ENCODE measurements at regions not wholly inside any gene's neighbourhood (a gene's known extent, or its start where the extent isn't known, plus 50 kb on each side); places are given as distances from the start of the nearest gene placed in this dataset.

DNA sequence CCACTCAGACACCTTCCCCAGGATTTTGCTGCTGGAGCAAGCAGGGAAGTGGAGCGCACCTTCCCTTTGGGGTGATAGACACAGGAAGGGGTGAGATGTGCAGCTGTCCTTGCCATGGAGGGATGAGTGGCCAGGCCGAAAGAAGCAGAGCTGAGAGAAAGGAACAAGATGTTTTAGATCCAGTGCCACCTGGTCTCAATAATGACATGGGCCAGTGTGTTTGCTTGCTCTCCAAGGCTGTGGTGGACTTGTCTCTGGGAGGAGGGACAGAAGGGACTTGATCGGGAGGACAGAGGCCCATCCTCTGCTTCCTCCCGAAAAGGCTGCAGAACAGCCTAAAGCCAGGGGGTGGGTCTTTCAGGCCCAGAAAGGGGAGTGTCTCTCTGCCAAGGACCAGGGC lies 61.7 kb upstream of the CCDC167 start:
- TF ChIP-seq, protein P1, sequence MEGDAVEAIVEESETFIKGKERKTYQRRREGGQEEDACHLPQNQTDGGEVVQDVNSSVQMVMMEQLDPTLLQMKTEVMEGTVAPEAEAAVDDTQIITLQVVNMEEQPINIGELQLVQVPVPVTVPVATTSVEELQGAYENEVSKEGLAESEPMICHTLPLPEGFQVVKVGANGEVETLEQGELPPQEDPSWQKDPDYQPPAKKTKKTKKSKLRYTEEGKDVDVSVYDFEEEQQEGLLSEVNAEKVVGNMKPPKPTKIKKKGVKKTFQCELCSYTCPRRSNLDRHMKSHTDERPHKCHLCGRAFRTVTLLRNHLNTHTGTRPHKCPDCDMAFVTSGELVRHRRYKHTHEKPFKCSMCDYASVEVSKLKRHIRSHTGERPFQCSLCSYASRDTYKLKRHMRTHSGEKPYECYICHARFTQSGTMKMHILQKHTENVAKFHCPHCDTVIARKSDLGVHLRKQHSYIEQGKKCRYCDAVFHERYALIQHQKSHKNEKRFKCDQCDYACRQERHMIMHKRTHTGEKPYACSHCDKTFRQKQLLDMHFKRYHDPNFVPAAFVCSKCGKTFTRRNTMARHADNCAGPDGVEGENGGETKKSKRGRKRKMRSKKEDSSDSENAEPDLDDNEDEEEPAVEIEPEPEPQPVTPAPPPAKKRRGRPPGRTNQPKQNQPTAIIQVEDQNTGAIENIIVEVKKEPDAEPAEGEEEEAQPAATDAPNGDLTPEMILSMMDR (IDR thresholded peaks at IDR 0.05), result no peak
- no peak for TF ChIP-seq POLR2AphosphoS5 (IDR thresholded peaks at IDR 0.05; ENCODE audit: low read depth, low read length)

Data from Panc1 (cell line).